ENCODE measurements at regions not wholly inside any gene's neighbourhood (a gene's known extent, or its start where the extent isn't known, plus 50 kb on each side); places are given as distances from the start of the nearest gene placed in this dataset.

- DNase-seq = no peak
Measured at GRCh38 chr17:63349478-63350000, 96.6 kb downstream of the CYB561 start.

GRCh38 chr17:63350364-63350763 is 95.7 kb downstream of the CYB561 start:
- DNase-seq = no peak

DNA sequence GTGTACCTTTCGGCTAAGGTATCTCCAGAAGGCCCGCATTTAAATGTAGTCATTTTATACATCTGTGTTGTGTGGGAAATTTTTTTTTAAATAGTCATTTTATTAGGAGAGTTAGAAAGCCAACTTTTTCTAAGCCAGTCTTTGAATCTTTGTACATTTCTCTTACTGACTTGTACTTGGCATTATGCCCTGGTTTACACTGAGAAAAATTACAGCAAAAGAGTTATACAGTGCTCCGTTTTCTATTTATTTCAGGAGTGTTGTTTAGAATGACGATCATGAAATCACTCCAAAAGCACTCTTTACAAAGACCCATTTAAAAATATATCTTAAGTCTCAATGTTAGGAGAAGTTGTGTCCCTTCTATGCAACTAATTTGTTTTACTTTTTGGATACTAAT is 91.8 kb downstream of the CYB561 start:
- DNase-seq = no peak

- DNase-seq = no peak
Measured at GRCh38 chr17:63356337-63356757, 89.8 kb downstream of the CYB561 start.

- DNase-seq = no peak
Measured at GRCh38 chr17:63358111-63358839, 87.8 kb downstream of the CYB561 start.

DNA sequence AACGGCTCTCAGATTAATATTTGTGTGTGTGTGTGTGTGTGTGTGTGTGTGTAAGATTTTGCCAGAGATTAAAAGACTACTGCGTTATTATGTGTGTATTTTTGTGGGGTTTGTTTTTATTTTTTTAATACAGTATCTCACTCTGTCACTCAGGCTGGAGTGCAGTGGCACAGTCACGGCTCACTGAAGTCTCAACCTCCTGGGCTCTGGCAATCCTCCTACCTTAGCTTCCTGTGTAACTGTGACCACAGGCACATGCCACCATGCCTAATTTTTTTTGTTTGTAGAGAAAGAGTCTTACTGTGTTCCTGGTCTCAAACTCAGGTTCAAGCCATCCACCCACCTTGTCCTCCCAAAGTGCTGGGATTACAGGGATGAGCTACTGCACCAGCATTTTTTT is 87.2 kb downstream of the CYB561 start:
- DNase-seq = no peak

DNA sequence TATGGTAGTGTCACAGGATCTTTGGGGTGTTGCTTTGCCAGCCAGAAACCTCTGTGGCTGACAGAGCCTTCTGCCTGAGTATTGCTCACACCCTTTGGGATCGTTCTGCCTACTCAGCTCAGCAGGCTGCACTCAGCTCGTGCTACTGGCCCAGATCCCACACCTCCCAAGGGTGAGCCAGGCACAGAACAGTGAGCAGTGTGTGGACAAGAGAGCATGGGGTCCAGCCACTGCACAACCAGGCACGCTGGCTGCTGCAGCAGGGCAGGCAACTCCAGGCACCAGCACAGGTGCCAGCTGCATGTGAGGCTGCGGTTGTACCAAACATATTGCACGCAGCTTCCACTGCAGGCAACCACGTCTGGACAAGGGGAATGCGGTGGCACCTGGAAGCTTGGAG is 84.9 kb downstream of the CYB561 start:
- DNase-seq = no peak

- DNase-seq = no peak
Measured at GRCh38 chr17:63362115-63362514, 84.0 kb downstream of the CYB561 start.

- DNase-seq = no peak
Measured at GRCh38 chr17:63364387-63364786, 81.7 kb downstream of the CYB561 start.

DNA sequence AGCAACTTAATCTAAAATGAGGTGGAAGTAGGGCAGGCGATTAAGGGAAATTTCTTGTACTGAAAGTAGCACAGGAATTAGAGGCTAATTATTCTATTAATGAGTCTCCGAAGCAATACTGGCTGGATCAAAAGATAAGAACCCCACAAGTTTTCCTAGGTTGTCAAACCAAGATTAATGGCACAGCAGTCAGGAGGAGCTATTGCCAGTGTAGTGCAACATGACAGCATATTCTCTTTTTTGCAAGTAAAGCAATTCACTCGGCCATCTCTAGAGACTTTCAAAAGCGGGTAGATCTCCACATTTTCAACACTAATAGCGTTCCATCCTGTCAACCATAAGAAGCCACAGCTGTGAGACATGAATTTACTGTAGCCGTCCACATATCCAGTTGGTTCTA is 81.2 kb downstream of the CYB561 start:
- DNase-seq = no peak

DNA sequence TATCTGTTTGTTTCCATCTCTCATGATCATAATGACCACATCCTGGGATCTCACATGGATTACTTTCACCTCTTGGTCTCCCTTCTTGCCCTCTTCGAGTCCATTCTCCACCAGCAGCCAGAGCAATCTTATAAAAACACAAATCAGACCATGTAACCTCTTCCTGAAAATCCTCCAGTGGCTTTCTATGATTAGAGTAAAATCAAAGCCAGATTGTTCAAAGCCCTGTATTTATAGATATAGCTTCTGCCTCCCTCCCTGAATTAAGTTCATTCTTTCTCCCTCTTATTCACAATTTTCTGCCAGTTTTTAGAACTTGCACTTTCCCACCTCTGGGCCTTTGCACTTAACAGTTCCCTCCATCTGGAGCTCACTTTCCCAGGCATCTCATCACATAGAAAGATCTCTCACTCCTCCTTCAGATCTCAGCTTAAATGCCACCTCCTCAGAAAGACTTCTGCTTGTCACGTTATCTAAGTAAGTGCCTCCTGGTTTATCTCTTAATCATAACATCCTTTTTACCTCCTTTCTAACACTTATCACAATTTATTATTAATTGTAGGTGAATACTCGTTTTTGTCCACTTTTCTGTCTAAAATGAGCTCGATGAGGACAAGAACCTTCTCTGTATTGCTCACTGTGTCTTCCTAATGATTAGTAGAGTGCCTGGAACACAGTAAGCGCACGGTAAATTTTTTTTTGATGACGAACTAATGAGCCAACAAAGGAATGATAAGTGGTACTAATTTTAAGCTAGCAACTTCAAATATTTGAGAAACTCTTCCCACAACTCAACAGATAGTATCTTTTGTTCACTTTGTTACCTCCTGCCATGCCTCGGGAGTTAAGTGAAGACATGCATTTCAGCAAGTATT is 80.5 kb downstream of the CYB561 start:
- no peak for DNase-seq

- DNase-seq = no peak
Measured at GRCh38 chr17:63366241-63366566, 79.9 kb downstream of the CYB561 start.

DNA sequence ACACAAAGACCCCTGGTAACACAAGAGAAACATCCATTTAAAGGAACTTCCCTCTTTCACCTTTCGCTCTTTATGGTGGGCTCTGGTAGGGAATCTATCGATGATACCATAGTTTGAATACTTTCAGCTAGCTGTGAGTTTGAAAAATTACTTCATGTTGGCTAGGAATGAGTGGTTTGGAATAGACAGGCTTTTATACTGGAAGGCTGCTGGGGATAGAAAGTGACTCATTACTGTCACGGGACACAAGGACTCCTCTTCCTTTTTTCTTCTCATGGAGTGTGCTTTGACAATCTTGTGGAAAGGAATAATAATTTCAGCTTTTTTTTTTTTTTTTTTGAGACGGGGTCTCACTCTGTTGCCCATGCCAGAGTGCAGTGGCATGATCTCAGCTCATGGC is 76.9 kb downstream of the CYB561 start:
- no peak for DNase-seq

GRCh38 chr17:63370696-63371095 is 75.4 kb downstream of the CYB561 start:
- DNase-seq = no peak

GRCh38 chr17:63376949-63377348 is 69.2 kb downstream of the CYB561 start:
- DNase-seq = no peak

DNA sequence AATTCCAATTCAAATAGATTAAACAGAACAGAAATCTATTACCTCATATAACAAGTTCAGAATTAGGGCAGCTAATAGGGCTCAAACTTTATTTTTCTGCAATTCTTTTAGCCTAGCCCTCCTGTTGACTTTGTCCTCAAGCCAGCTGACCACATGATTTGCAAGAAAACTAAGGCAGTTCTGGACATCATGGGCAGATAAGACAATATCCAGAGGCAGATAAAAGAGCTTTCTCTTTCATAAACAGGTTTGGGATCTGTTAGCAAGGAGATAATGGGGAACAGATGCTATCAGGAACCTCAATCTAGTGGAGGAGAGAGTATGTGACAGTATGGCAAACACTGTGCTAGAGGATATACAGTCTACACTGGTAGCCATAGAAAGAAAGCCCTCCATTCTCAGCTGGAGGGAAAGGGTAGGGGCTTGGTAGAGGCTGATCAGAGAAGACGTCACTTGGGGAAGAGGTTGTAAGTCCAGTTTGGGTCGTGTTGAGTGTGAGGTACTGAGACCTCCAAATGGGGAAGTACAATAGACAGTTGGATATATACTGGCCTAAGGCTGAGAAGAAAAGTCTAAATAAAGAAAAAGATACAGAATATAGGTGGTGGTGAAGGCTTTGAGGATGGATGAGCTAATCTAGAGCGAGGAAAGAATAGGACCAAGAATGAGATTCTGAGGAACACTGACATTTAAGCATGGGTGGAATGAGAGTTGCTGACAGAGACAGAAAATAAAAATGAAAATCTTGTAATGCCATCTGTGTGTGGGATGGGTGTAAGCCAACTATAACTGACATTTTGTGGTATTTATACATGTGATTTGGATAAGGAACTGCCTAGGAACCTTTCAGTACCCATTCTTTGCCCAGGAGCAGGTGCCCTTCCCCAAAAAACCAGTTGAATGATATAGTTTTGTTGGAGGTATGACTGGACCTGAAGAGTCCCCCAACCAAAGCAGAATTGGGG is 67.4 kb downstream of the CYB561 start:
- DNase-seq = no peak

- no peak for DNase-seq
Measured at GRCh38 chr17:63379636-63380035, 66.5 kb downstream of the CYB561 start.

GRCh38 chr17:63381101-63381729 is 64.9 kb downstream of the CYB561 start:
- DNase-seq = no peak

GRCh38 chr17:63382136-63382535 is 64.0 kb downstream of the CYB561 start:
- no peak for DNase-seq

Data from NCI-H2029 treated with DMSO at 0.1 percent for 48 hours (cell line).